ENCODE measurements at regions not wholly inside any gene's neighbourhood (a gene's known extent, or its start where the extent isn't known, plus 50 kb on each side); places are given as distances from the start of the nearest gene placed in this dataset.

DNA sequence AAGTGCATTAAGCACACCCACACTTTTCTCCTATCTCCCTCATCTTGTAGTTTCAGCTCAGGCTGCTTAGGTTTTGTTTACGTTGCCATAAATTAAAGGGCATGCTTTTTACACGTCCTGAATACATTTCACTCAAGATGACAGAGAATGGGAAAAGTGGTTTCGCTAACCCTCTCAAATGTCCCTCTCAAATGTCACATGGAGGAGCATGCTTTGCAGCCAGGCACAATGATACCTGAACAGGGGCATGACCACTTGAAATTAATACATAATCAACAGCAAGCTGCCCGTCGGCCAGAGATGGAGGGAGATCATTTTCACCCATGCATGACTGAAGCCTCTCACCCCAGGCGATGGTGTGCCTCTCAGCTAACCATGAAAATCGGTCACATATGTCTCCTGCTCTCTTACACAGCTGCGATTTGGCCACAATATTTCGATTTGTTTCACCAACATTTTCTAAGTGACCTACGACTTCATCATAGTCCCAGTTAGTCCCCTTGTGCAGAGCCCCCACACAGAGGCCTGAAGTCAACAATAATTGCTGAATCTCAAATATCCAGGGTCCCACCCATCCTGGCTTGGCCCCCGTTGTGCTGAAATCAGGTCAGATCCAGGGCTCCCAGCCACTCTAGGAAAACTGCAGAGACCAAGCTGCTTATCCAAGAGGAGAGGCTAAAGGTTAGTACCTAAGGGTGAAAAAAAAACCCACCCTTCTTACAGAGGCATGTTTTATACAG is 373.9 kb upstream of the NFE2L3 start:
- ChIA-PET CTCF (no interaction called here), POLR2A (ENCODE audit: low non-redundant PET) (no interaction called here)
- DNase-seq (ENCODE audit: low spot score), result no peak
- H3K27ac ChIP-seq, result no peak overlapping the region
- TF ChIP-seq, protein P1, sequence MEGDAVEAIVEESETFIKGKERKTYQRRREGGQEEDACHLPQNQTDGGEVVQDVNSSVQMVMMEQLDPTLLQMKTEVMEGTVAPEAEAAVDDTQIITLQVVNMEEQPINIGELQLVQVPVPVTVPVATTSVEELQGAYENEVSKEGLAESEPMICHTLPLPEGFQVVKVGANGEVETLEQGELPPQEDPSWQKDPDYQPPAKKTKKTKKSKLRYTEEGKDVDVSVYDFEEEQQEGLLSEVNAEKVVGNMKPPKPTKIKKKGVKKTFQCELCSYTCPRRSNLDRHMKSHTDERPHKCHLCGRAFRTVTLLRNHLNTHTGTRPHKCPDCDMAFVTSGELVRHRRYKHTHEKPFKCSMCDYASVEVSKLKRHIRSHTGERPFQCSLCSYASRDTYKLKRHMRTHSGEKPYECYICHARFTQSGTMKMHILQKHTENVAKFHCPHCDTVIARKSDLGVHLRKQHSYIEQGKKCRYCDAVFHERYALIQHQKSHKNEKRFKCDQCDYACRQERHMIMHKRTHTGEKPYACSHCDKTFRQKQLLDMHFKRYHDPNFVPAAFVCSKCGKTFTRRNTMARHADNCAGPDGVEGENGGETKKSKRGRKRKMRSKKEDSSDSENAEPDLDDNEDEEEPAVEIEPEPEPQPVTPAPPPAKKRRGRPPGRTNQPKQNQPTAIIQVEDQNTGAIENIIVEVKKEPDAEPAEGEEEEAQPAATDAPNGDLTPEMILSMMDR (conservative IDR thresholded peaks at IDR 0.05; ENCODE audit: low read depth), result no peak

DNA sequence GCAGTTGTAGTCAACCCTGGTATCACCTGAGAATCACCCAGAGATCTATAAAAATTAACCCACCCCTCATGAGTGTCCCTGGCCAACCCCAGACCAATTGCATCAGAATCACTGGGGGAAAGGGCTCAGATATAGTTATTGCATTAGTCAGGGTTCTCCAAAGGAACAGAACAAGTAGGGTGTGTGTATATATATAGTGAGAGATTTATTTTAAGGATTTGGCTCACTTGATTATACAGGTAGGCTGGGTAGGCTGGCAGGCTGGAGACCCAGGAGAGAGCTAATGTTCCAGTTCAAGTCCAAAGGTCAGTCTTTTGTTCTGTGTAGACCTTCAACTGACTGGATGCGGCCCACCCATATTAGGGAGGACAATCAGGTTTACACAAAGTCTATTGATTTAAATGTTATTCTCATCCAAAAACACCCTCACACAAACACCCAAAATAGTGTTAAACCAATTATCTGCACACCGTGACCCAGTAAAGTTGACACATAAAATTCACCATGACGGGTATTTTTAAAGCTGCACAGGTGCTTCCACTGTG is 372.9 kb upstream of the NFE2L3 start:
- no peak for DNase-seq (ENCODE audit: low spot score)
- no peak overlapping the region for H3K27ac ChIP-seq
- TF ChIP-seq, protein P1 (conservative IDR thresholded peaks at IDR 0.05; ENCODE audit: low read depth), result no peak
- POLR2A ChIA-PET (ENCODE audit: low non-redundant PET), result no interaction called here
- CTCF ChIA-PET, result no interaction called here

DNA sequence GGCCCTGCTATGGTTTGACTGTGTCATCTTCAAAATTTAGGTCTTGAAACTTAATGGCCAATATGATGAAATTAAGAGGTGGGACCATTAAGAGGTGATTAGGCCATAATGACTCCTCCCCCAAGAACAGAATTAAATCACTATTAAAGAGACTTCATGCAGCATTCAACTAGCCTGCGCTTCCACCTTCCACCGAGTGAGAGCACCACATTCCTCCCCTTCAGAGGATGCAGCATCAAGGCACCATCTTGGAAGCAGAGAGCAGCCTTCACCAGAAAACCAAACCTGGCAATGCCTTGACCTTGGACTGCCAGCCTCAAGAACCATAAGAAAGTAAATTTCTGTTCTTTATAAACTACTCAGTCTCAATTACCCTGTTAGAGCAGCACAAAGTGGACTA is 371.1 kb upstream of the NFE2L3 start:
- POLR2A ChIA-PET (ENCODE audit: low non-redundant PET), result no interaction called here

DNA sequence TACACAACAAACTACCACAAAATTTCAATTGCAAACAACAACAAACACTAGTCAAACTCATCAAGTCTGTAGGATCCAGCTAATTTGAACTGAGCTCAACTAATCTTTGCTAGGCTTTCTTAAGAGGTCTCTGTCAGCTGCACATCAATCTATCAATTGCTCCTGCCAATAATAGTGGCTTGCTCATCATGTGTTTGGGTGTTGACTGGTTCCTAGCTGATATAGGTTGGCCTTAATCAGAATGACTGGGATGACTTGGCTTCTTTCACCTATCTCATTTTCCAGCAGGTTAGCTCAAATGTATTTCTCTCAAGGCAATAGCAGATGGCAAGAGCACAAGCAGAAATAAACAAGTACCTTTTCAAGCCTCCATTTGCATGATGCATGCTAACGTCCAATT is 370.3 kb upstream of the NFE2L3 start:
- CTCF ChIA-PET, result no interaction called here

More for the DNA sequence above, 371.1 kb upstream of the NFE2L3 start:
- CTCF ChIA-PET, result no interaction called here
- TF ChIP-seq, protein P1 (conservative IDR thresholded peaks at IDR 0.05; ENCODE audit: low read depth), result no peak
- no peak for DNase-seq (ENCODE audit: low spot score)
- no peak overlapping the region for H3K27ac ChIP-seq

DNA sequence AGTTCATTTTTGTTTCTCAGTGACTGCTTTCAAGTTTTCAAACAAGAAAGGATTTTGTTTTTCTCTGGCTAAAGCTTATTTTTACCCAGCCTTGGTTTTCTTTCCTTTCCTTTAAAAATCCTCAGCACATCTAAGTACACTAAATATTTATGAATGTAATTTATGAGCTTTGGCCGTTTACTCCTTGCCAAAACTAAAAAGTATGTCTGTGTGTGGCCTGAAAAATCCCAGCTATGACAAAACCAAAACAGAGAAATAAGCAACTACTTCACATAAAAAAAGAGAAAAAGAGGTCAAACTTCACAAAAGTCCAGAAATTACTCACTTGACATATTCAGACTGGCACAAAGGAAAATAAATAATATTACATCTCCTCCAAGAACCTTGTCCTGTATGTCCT is 365.1 kb upstream of the NFE2L3 start:
- no peak for DNase-seq (ENCODE audit: low spot score)
- ChIA-PET CTCF (no interaction called here), POLR2A (ENCODE audit: low non-redundant PET) (no interaction called here)
- TF ChIP-seq, protein P1 (conservative IDR thresholded peaks at IDR 0.05; ENCODE audit: low read depth), result no peak
- H3K27ac ChIP-seq, result no peak overlapping the region

More for the DNA sequence above, 370.3 kb upstream of the NFE2L3 start:
- POLR2A ChIA-PET (ENCODE audit: low non-redundant PET), result no interaction called here
- TF ChIP-seq, protein P1 (conservative IDR thresholded peaks at IDR 0.05; ENCODE audit: low read depth), result no peak
- H3K27ac ChIP-seq, result no peak overlapping the region
- no peak for DNase-seq (ENCODE audit: low spot score)

DNA sequence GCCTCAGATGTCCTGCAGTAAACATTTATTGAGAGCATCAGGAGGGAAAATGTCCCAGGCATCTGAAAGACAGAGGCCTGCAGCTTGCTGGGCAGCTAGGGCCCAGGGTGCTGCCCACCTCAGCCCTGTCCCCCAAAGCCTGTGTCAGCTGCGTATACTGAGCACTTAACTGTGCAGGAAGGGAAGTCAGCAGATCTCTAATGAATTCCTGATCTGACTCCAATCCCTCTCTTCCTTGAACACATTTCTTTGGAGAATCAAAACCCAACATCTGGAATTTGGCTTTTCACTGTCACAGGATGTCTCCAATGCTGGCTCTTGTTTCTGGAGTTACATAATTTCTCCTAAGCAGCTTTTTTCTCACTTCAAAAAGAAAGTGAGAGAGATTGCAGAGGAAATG is 364.7 kb upstream of the NFE2L3 start:
- POLR2A ChIA-PET (ENCODE audit: low non-redundant PET), result no interaction called here
- CTCF ChIA-PET, result no interaction called here
- DNase-seq (ENCODE audit: low spot score), result no peak
- TF ChIP-seq, protein P1 (conservative IDR thresholded peaks at IDR 0.05; ENCODE audit: low read depth), result no peak
- H3K27ac ChIP-seq, result no peak overlapping the region

All from RWPE1 (cell line).